Loucy (cell line): ENCODE measurements at regions not wholly inside any gene's neighbourhood (a gene's known extent, or its start where the extent isn't known, plus 50 kb on each side); places are given as distances from the start of the nearest gene placed in this dataset.

Source experiments
- CTCF ChIP-seq: fragments of 200-600 bp; sonication (generic); conservative IDR thresholded peaks from 2 replicates; pipeline ENCODE4 v1.5.1; 2014; ENCODE audit warnings: mild to moderate bottlenecking, antibody characterized with exemption, low read length
- EZH2phosphoT487 ChIP-seq: fragments of 200-600 bp; IDR thresholded peaks from 2 replicates; pipeline ENCODE4 v1.6.1; 2018; ENCODE audit warnings: antibody characterized with exemption, mild to moderate bottlenecking, moderate library complexity, borderline replicate concordance

DNA sequence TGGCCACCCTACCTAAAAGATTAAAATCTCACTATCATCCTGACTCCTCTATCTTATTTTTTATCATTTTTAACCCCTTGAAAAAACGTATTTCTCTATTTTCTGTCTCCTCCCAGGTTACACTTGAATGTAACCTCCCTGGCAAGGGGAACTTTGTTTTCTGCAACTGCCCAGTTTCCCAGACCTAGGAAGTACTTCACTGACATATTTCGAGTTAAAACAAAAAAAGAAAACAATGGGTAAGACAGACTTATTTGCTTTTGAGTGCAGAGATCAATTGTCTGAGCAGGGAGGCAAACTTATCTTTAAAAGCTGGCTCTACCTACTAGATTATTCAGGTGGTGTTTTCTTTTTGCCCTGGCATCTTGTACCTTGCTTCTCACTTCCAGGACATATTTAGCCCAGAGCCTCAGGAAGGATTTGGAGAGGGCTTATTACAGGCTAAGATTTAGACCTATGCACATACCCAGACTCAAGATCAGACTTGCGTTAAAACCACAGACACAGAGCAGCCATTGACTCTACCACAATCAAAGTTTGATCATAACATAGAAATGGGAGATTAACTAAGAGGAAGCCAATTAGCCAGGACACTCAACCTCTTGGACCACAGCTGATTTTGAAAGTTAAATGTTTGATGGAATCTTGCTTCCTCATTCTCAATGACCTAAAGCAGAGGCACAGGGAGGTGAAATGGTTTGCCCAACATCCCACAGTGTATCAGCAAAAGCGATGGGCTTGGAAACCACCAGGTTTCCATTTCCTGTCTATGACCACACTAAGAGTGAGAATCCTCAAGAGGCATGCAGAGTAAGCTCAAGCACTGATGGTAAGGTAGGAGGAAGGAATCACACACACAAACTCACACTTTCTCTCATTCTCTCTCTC is 169.5 kb upstream of the THBS1 start:
- TF ChIP-seq CTCF (no peak), EZH2phosphoT487 (no peak)
